ENCODE measurements at regions not wholly inside any gene's neighbourhood (a gene's known extent, or its start where the extent isn't known, plus 50 kb on each side); places are given as distances from the start of the nearest gene placed in this dataset.

- TF ChIP-seq EZH2 (IDR thresholded peaks at IDR 0.05) (no peak), CTCF (IDR thresholded peaks at IDR 0.05) (no peak), EZH2phosphoT487 (IDR thresholded peaks at IDR 0.05) (no peak)
These were observed 190.3 kb upstream of the TMEM196 start for GRCh38 chr7:19963695-19964094.
